ENCODE measurements at regions not wholly inside any gene's neighbourhood (a gene's known extent, or its start where the extent isn't known, plus 50 kb on each side); places are given as distances from the start of the nearest gene placed in this dataset.

- no peak for DNase-seq
Measured at GRCh38 chr22:27636716-27637508, 164.6 kb downstream of the MN1 start.

- no peak for DNase-seq
Measured at GRCh38 chr22:27637604-27638003, 164.0 kb downstream of the MN1 start.

GRCh38 chr22:27638329-27639233 is 163.0 kb downstream of the MN1 start:
- no peak for DNase-seq

GRCh38 chr22:27639248-27640086 is 162.1 kb downstream of the MN1 start:
- DNase-seq: no peak

- no peak for DNase-seq
Measured at GRCh38 chr22:27641049-27641795, 160.3 kb downstream of the MN1 start.

- DNase-seq: no peak
Measured at GRCh38 chr22:27642104-27642800, 159.3 kb downstream of the MN1 start.

GRCh38 chr22:27643907-27644306 is 157.6 kb downstream of the MN1 start:
- DNase-seq: no peak

GRCh38 chr22:27644566-27644965 is 157.0 kb downstream of the MN1 start:
- no peak for DNase-seq

GRCh38 chr22:27647540-27647939 is 154.0 kb downstream of the MN1 start:
- DNase-seq: no peak

GRCh38 chr22:27648074-27648473 is 153.5 kb downstream of the MN1 start:
- DNase-seq: no peak

- DNase-seq: no peak
Measured at GRCh38 chr22:27648853-27649252, 152.7 kb downstream of the MN1 start.

- DNase-seq: no peak
Measured at GRCh38 chr22:27650572-27650971, 151.0 kb downstream of the MN1 start.

- no peak for DNase-seq
Measured at GRCh38 chr22:27650985-27651384, 150.6 kb downstream of the MN1 start.

- DNase-seq: no peak
Measured at GRCh38 chr22:27651486-27651885, 150.1 kb downstream of the MN1 start.

- no peak for DNase-seq
Measured at GRCh38 chr22:27654546-27655445, 146.8 kb downstream of the MN1 start.

GRCh38 chr22:27655582-27656185 is 145.9 kb downstream of the MN1 start:
- DNase-seq: no peak

GRCh38 chr22:27656970-27657369 is 144.6 kb downstream of the MN1 start:
- no peak for DNase-seq

GRCh38 chr22:27660306-27660705 is 141.2 kb downstream of the MN1 start:
- DNase-seq: no peak

GRCh38 chr22:27662359-27663301 is 138.9 kb downstream of the MN1 start:
- no peak for DNase-seq

Data from activated naive CD4-positive, alpha-beta T cell treated with Interleukin-2 at 50 U/mL for 16 hours (primary cell).